Fibroblast of lung (primary cell): ENCODE measurements at regions not wholly inside any gene's neighbourhood (a gene's known extent, or its start where the extent isn't known, plus 50 kb on each side); places are given as distances from the start of the nearest gene placed in this dataset.

Source experiments
- EZH2 ChIP-seq: IDR thresholded peaks from 2 replicates; pipeline ENCODE4 v1.5.1; 2012; ENCODE audit warnings: low read length, control low read depth, mild to moderate bottlenecking; ENCODE audit errors: missing control alignments
- TF ChIP-seq, protein P1 (sequence below), 2 donors: IDR thresholded peaks in 1 of 2; conservative IDR thresholded peaks in 1 of 2; 1 replicate in 1 of 2; 2 replicates in 1 of 2; pipeline ENCODE4 v1.5.1; 2011 to 2012; ENCODE audit warnings: low read length in 2 of 2, control low read depth in 1 of 2, inconsistent platforms in 1 of 2, low read depth in 1 of 2, mild to moderate bottlenecking in 1 of 2

DNA sequence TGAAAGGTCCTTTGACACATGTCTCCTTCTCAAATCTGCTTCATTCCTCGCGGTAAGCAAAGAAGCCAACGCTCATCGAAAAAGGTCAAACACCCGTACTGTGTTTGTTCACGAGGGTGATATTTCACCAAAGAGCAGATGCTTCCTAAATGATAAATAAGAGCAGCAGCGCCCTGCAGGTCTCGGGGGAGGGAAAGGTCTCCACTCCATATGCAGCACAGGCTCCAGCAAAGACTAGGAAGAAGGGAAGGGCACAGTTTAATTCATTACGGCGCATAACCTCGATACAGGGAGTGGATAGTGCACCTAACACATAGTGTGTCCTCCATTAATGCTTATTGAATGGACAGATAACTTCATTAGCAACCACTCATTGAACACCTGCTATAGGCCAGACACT, 593.3 kb downstream of the CDK5RAP2 start:
- TF ChIP-seq, protein P1, sequence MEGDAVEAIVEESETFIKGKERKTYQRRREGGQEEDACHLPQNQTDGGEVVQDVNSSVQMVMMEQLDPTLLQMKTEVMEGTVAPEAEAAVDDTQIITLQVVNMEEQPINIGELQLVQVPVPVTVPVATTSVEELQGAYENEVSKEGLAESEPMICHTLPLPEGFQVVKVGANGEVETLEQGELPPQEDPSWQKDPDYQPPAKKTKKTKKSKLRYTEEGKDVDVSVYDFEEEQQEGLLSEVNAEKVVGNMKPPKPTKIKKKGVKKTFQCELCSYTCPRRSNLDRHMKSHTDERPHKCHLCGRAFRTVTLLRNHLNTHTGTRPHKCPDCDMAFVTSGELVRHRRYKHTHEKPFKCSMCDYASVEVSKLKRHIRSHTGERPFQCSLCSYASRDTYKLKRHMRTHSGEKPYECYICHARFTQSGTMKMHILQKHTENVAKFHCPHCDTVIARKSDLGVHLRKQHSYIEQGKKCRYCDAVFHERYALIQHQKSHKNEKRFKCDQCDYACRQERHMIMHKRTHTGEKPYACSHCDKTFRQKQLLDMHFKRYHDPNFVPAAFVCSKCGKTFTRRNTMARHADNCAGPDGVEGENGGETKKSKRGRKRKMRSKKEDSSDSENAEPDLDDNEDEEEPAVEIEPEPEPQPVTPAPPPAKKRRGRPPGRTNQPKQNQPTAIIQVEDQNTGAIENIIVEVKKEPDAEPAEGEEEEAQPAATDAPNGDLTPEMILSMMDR (conservative IDR thresholded peaks at IDR 0.05 in 1 of 2, IDR thresholded peaks at IDR 0.05 in 1 of 2; ENCODE audit: low read depth in 1 of 2, low read length in 2 of 2), result no peak
- no peak for TF ChIP-seq EZH2
